IPS-NIHi11 (cell line): ENCODE measurements at regions not wholly inside any gene's neighbourhood (a gene's known extent, or its start where the extent isn't known, plus 50 kb on each side); places are given as distances from the start of the nearest gene placed in this dataset.
"Not testable (repeated sequence)": the region's sequence is repeated elsewhere in the genome, so short reads cannot be mapped to it uniquely, and the experiment has no call there.

Experiments
- DNase-seq: peaks from one replicate; pipeline ENCODE4 v3.0.0; 2012; ENCODE audit warnings: mixed read lengths, low spot score

GRCh38 chr5:83802686-83803085, 82.0 kb upstream of the HAPLN1 start:
- no peak for DNase-seq

- DNase-seq, result no peak
These were observed 79.5 kb upstream of the HAPLN1 start for GRCh38 chr5:83800201-83800600.

- not testable (repeated sequence) for DNase-seq
These were observed 78.4 kb upstream of the HAPLN1 start for GRCh38 chr5:83799020-83799419.

GRCh38 chr5:83789371-83789770, 68.7 kb upstream of the HAPLN1 start:
- DNase-seq, result no peak

- no peak for DNase-seq
These were observed 67.0 kb upstream of the HAPLN1 start for GRCh38 chr5:83787631-83788030.

GRCh38 chr5:83785176-83785668, 64.6 kb upstream of the HAPLN1 start:
- no peak for DNase-seq

GRCh38 chr5:83780699-83781350, 60.2 kb upstream of the HAPLN1 start:
- DNase-seq, result no peak

- DNase-seq, result no peak
These were observed 57.2 kb upstream of the HAPLN1 start for GRCh38 chr5:83777856-83778255.

GRCh38 chr5:83776437-83777031, 55.9 kb upstream of the HAPLN1 start:
- no peak for DNase-seq
